22Rv1 (cell line): ENCODE measurements at regions not wholly inside any gene's neighbourhood (a gene's known extent, or its start where the extent isn't known, plus 50 kb on each side); places are given as distances from the start of the nearest gene placed in this dataset.

Experiments
- ZFX ChIP-seq: fragments of 450-650 bp; IDR thresholded peaks from 2 replicates; pipeline ENCODE4 v1.6.1; 2017; ENCODE audit warnings: antibody characterized with exemption, borderline replicate concordance
- TF ChIP-seq, protein P1 (sequence below): fragments of 450-650 bp; IDR thresholded peaks from 2 replicates; pipeline ENCODE4 v1.5.1; 2017; ENCODE audit warnings: mild to moderate bottlenecking

DNA sequence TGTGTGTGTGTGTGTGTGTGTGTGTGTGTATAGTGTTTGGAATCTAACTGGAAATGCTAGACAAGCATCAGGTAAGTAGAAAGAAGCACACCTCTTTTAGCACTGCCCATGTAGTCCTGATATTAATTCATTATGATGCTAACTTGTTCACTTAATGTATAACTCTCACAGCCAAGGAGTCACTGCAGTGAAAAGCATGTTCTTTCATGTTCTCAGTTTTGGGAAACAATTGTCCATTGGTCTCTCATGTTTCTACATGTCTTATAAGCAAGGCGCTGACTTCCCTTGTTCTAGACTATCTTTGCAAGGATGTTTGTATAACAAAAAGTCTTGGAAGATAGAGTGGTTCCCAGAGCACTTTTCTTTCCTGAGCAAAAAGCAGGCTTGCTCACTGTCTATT, 148.8 kb upstream of the TNPO1 start:
- TF ChIP-seq, protein P1, sequence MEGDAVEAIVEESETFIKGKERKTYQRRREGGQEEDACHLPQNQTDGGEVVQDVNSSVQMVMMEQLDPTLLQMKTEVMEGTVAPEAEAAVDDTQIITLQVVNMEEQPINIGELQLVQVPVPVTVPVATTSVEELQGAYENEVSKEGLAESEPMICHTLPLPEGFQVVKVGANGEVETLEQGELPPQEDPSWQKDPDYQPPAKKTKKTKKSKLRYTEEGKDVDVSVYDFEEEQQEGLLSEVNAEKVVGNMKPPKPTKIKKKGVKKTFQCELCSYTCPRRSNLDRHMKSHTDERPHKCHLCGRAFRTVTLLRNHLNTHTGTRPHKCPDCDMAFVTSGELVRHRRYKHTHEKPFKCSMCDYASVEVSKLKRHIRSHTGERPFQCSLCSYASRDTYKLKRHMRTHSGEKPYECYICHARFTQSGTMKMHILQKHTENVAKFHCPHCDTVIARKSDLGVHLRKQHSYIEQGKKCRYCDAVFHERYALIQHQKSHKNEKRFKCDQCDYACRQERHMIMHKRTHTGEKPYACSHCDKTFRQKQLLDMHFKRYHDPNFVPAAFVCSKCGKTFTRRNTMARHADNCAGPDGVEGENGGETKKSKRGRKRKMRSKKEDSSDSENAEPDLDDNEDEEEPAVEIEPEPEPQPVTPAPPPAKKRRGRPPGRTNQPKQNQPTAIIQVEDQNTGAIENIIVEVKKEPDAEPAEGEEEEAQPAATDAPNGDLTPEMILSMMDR: no peak
- TF ChIP-seq ZFX: no peak
